HCT116 (cell line): ENCODE measurements at regions not wholly inside any gene's neighbourhood (a gene's known extent, or its start where the extent isn't known, plus 50 kb on each side); places are given as distances from the start of the nearest gene placed in this dataset.

Experiments
- ATAC-seq: fragments of 200-7000 bp; cut with Tn5 transposase; 2 replicates; pipeline ENCODE4 v1.9.1; 2020; ENCODE audit warnings: mild to moderate bottlenecking, moderate library complexity
- BruUV-seq: library from RNA; stranded (reverse); fragments of 400-500 nt; replicated peaks from 2 replicates; lab custom pipeline; 2021; lab: Mats Ljungman, UMichigan
- CTCF ChIA-PET: fragments of 300-600 bp; sonication (Branson Sonifier 250); formaldehyde crosslinking; loops from one replicate; lab custom pipeline; 2021; ENCODE audit warnings: antibody characterized with exemption; lab: Charles Lee
- POLR2A ChIA-PET: fragments of 300-600, 350-600 bp; sonication (Branson Sonifier 250); formaldehyde crosslinking; loops from one replicate; lab custom pipeline; 2021; ENCODE audit warnings: antibody characterized with exemption; lab: Charles Lee
- RAD21 ChIA-PET, 2 experiments: fragments of 300-600 bp; sonication (Branson Sonifier 250); formaldehyde crosslinking; loops; one replicate each; lab custom pipeline; 2023; ENCODE audit warnings: low total read pairs in 2 of 2; ENCODE audit not compliant: uncharacterized antibody in 2 of 2, unreplicated experiment in 2 of 2, low non-redundant PET in 1 of 2; lab: Charles Lee
- DNase-seq: peaks from one replicate; pipeline ENCODE4 v3.0.0-alpha.2; 2010; ENCODE audit warnings: low read depth, low spot score
- H2AFZ ChIP-seq: fragments of 200-600 bp; shearing (Covaris generic), sonication (generic); 2 replicates; pipeline ENCODE4 v1.6.1; 2017; ENCODE audit warnings: low read depth, mixed run types, mixed read lengths, antibody characterized with exemption, low read length; ENCODE audit not compliant: poor library complexity, severe bottlenecking
- H3K27ac ChIP-seq: 2 replicates; pipeline ENCODE4 v1.5.1; 2012; ENCODE audit warnings: low read depth, low read length
- H3K27me3 ChIP-seq: fragments of 200-600 bp; sonication (generic); 2 replicates; pipeline ENCODE4 v1.6.1; 2016; ENCODE audit warnings: mixed run types, low read length, mixed read lengths; ENCODE audit not compliant: insufficient read depth
- H3K36me3 ChIP-seq, 2 experiments: fragments of 200-500 bp in 1 of 2; fragments of 200-600 bp in 1 of 2; sonication (Bioruptor generic) in 1 of 2; sonication (generic) in 1 of 2; 2 replicates each; pipeline versions ENCODE4 v1.5.1 to v1.6.1; 2014 to 2016; ENCODE audit warnings: low read length in 2 of 2, inconsistent platforms in 1 of 2, mixed read lengths in 1 of 2, mixed run types in 1 of 2; ENCODE audit not compliant: insufficient read depth in 2 of 2, control insufficient read depth in 1 of 2
- H3K4me1 ChIP-seq, 2 experiments: fragments of 200-600 bp in 1 of 2; sonication (generic) in 1 of 2; 2 replicates each; pipeline versions ENCODE4 v1.5.1 to v1.6.1; 2012 to 2017; ENCODE audit warnings: low read length in 2 of 2, inconsistent platforms in 1 of 2, mild to moderate bottlenecking in 1 of 2, mixed read lengths in 1 of 2, mixed run types in 1 of 2, moderate library complexity in 1 of 2; ENCODE audit not compliant: insufficient read depth in 2 of 2, control insufficient read depth in 1 of 2
- H3K4me2 ChIP-seq: fragments of 200-600 bp; sonication (generic); 2 replicates; pipeline ENCODE4 v1.6.1; 2017; ENCODE audit warnings: mixed run types, low read length, mixed read lengths
- H3K4me3 ChIP-seq, 2 experiments: fragments of 200-600 bp in 1 of 2; sonication (generic) in 1 of 2; replicated peaks in 1 of 2; 2 replicates each; pipeline ENCODE4 v1.5.1; 2011 to 2016; ENCODE audit warnings: low read length in 2 of 2, control low read depth in 1 of 2, low read depth in 1 of 2, mild to moderate bottlenecking in 1 of 2, mixed read lengths in 1 of 2, mixed run types in 1 of 2
- H3K79me2 ChIP-seq: fragments of 200-600 bp; sonication (generic); 2 replicates; pipeline ENCODE4 v1.6.1; 2017; ENCODE audit warnings: mild to moderate bottlenecking, mixed run types, low read length, moderate library complexity, mixed read lengths; ENCODE audit not compliant: insufficient read depth
- H3K9ac ChIP-seq: fragments of 200-600 bp; sonication (generic); 2 replicates; pipeline ENCODE4 v1.6.1; 2016; ENCODE audit warnings: low read length, mixed read lengths
- H3K9me2 ChIP-seq: fragments of 200-600 bp; sonication (generic), shearing (Covaris generic); 2 replicates; pipeline ENCODE4 v1.6.1; 2017; ENCODE audit warnings: mixed run types, mild to moderate bottlenecking, moderate library complexity; ENCODE audit not compliant: insufficient read depth
- H3K9me3 ChIP-seq, 2 experiments: fragments of 200-500 bp in 1 of 2; fragments of 200-600 bp in 1 of 2; sonication (Bioruptor generic) in 1 of 2; sonication (generic) in 1 of 2; 2 replicates each; pipeline ENCODE4 v1.6.1; 2014 to 2017; ENCODE audit warnings: low read length in 2 of 2, mixed read lengths in 2 of 2, inconsistent platforms in 1 of 2, low read depth in 1 of 2, mild to moderate bottlenecking in 1 of 2, mixed run types in 1 of 2, moderate library complexity in 1 of 2; ENCODE audit not compliant: control insufficient read depth in 1 of 2, insufficient read depth in 1 of 2
- H4K20me1 ChIP-seq: fragments of 200-600 bp; sonication (generic), shearing (Covaris generic); 2 replicates; pipeline ENCODE4 v1.6.1; 2017; ENCODE audit warnings: mixed run types, mild to moderate bottlenecking, moderate library complexity; ENCODE audit not compliant: insufficient read depth
- CBX3 ChIP-seq: IDR thresholded peaks from 2 replicates; pipeline ENCODE4 v1.6.1; 2012; ENCODE audit warnings: low read depth
- CEBPB ChIP-seq: IDR thresholded peaks from 2 replicates; pipeline ENCODE4 v1.6.1; 2012; ENCODE audit warnings: low read depth
- ELF1 ChIP-seq: IDR thresholded peaks from 2 replicates; pipeline ENCODE4 v1.6.1; 2012; ENCODE audit warnings: low read depth, borderline replicate concordance
- EZH2phosphoT487 ChIP-seq: fragments of 200-600 bp; IDR thresholded peaks from 2 replicates; pipeline ENCODE4 v1.6.1; 2018; ENCODE audit warnings: antibody characterized with exemption, borderline replicate concordance
- FOSL1 ChIP-seq: IDR thresholded peaks from 2 replicates; pipeline ENCODE4 v1.6.1; 2012; ENCODE audit warnings: low read depth
- JUND ChIP-seq: IDR thresholded peaks from 2 replicates; pipeline ENCODE4 v1.6.1; 2012
- POLR2A ChIP-seq: IDR thresholded peaks from 2 replicates; pipeline ENCODE4 v1.7.0; 2011; ENCODE audit warnings: borderline replicate concordance; ENCODE audit not compliant: insufficient read depth, insufficient read length; ENCODE audit errors: extremely low read depth
- POLR2AphosphoS5 ChIP-seq: IDR thresholded peaks from 2 replicates; pipeline ENCODE4 v1.6.1; 2011; ENCODE audit warnings: mild to moderate bottlenecking, low read depth, low read length, moderate library complexity
- SRF ChIP-seq: IDR thresholded peaks from 2 replicates; pipeline ENCODE4 v1.6.1; 2012; ENCODE audit warnings: low read depth
- TCF7L2 ChIP-seq: IDR thresholded peaks from 2 replicates; pipeline ENCODE4 v1.7.0; 2011; ENCODE audit warnings: borderline replicate concordance, inconsistent platforms; ENCODE audit not compliant: insufficient read depth, insufficient read length; ENCODE audit errors: extremely low read depth
- ZNF274 ChIP-seq: fragments of 200-500 bp; sonication (Bioruptor generic); IDR thresholded peaks from 2 replicates; pipeline ENCODE4 v1.6.1; 2014; ENCODE audit warnings: mild to moderate bottlenecking, low read depth, low read length, inconsistent platforms
- intact Hi-C: fragments of 100-400 bp; cut with micrococcal nuclease; formaldehyde crosslinking; loops from 2 replicates; pipeline ENCODE4 v1.10.0; 2022
- TF ChIP-seq, protein P1 (sequence below): IDR thresholded peaks from 2 replicates; pipeline ENCODE4 v1.6.1; 2012

DNA sequence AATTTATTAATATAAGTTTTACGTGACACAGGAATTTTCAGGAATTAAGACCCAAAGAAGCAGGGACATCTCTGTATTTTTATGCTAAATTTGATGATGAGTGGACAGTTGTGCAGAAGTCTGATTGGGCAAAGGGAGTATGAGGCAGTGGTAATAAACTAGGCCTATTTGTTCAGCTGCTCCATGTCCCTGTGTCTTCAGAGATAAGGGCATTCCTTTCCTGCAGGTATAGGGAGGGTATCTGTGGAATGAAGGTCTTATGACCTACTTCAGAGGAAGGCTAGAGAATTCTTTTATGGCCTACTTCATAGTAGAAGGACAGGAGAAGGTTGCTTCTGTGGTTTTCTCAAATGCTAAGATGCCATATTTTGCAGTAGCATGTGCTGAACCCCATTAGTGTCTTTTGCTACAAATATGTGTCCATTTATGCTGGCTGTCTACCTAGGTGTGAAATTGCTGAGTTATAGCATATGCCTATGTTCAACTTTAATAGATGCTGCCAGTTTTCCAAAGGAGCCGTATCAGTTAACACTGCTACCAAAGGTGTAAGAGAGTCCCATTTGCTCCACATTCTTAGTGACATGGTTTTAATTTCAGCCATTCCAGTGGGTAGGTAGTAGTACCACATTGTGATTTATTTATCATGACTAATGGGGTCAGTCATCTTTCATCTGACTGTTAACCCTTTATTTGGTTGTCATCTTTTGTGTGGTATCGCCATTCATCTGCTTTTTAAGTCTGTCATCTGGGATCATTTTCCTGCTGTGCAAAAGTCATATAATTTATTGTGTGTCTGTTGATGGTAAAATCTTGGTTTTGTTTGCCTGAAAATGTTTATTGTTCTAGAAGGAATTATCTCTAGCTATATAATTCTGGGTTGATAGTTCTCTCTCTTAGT is 410.7 kb upstream of the RGS6 start:
- CTCF ChIA-PET = no interaction called here
- H3K36me3 ChIP-seq = no peaks in the 10 kb centered on the region
- no peaks in the 10 kb centered on the region for H3K9me2 ChIP-seq
- TF ChIP-seq EZH2phosphoT487 = no peak
- TF ChIP-seq SRF = no peak
- TF ChIP-seq CEBPB = no peak
- TF ChIP-seq TCF7L2 = no peak
- TF ChIP-seq FOSL1 = no peak
- TF ChIP-seq ELF1 = no peak
- TF ChIP-seq, protein P1, sequence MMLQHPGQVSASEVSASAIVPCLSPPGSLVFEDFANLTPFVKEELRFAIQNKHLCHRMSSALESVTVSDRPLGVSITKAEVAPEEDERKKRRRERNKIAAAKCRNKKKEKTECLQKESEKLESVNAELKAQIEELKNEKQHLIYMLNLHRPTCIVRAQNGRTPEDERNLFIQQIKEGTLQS = no peak
- TF ChIP-seq POLR2AphosphoS5 = no peak
- TF ChIP-seq ZNF274 = no peak
- no peak for TF ChIP-seq JUND
- TF ChIP-seq CBX3 = no peak
- no peak for TF ChIP-seq POLR2A
- TF ChIP-seq, all 23 proteins: peak for 0
- no peaks in the 10 kb centered on the region for H4K20me1 ChIP-seq
- H3K4me2 ChIP-seq = no peak overlapping the region
- H3K27me3 ChIP-seq = no peaks in the 10 kb centered on the region
- ChIA-PET POLR2A (no interaction called here), RAD21 (no interaction called here)
- no peak overlapping the region for H3K9ac ChIP-seq
- no TSS peak for BruUV-seq
- intact Hi-C loops = no loop called here
- no peaks in the 10 kb centered on the region for H3K9me3 ChIP-seq
- DNase-seq = no peak
- H3K79me2 ChIP-seq = 0 out of 2 replicates have a peak, but pooled peaks cover 5% of the 10 kb centered on the region
- H3K4me1 ChIP-seq = peaks cover 0 to 5% of the 10 kb centered on the region in 2 experiments; a peak in 1 of 4 replicates
- no peak for ATAC-seq
- H2AFZ ChIP-seq = no peak overlapping the region
- no peak overlapping the region for H3K27ac ChIP-seq
- no peak overlapping the region for H3K4me3 ChIP-seq
